ENCODE measurements at regions not wholly inside any gene's neighbourhood (a gene's known extent, or its start where the extent isn't known, plus 50 kb on each side); places are given as distances from the start of the nearest gene placed in this dataset.
A peak's percentile ranks its signal among the peaks of the same experiment; 100 is the strongest.

GRCh38 chr15:69789648-69790393 is 307.9 kb downstream of the TLE3 start:
- no peaks in the 10 kb centered on the region for H3K36me3 Mint-ChIP-seq
- TF ChIP-seq, protein P1, sequence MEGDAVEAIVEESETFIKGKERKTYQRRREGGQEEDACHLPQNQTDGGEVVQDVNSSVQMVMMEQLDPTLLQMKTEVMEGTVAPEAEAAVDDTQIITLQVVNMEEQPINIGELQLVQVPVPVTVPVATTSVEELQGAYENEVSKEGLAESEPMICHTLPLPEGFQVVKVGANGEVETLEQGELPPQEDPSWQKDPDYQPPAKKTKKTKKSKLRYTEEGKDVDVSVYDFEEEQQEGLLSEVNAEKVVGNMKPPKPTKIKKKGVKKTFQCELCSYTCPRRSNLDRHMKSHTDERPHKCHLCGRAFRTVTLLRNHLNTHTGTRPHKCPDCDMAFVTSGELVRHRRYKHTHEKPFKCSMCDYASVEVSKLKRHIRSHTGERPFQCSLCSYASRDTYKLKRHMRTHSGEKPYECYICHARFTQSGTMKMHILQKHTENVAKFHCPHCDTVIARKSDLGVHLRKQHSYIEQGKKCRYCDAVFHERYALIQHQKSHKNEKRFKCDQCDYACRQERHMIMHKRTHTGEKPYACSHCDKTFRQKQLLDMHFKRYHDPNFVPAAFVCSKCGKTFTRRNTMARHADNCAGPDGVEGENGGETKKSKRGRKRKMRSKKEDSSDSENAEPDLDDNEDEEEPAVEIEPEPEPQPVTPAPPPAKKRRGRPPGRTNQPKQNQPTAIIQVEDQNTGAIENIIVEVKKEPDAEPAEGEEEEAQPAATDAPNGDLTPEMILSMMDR (conservative IDR thresholded peaks at IDR 0.05) = no peak
- no peak overlapping the region for H3K4me3 Mint-ChIP-seq
- DNase-seq (ENCODE audit: extremely low spot score, unreplicated experiment) = no peak
- no peak overlapping the region for H3K27ac Mint-ChIP-seq
- H3K27me3 Mint-ChIP-seq = peaks cover 12% of the 10 kb centered on the region
- H3K4me1 Mint-ChIP-seq (ENCODE audit: unreplicated experiment) = peaks cover 3% of the 10 kb centered on the region
- H3K9me3 Mint-ChIP-seq = no peaks in the 10 kb centered on the region

GRCh38 chr15:69790632-69791031 is 307.1 kb downstream of the TLE3 start:
- no peak for DNase-seq (ENCODE audit: extremely low spot score, unreplicated experiment)
- no peak overlapping the region for H3K27ac Mint-ChIP-seq

GRCh38 chr15:69792823-69793222 is 304.9 kb downstream of the TLE3 start:
- no peak overlapping the region for H3K27ac Mint-ChIP-seq
- no peak for DNase-seq (ENCODE audit: extremely low spot score, unreplicated experiment)
- H3K27me3 Mint-ChIP-seq = peaks cover 6% of the 10 kb centered on the region
- H3K9me3 Mint-ChIP-seq = no peaks in the 10 kb centered on the region
- peaks cover 8% of the 10 kb centered on the region for H3K4me1 Mint-ChIP-seq (ENCODE audit: unreplicated experiment)
- TF ChIP-seq, protein P1 (conservative IDR thresholded peaks at IDR 0.05) = no peak
- no peak overlapping the region for H3K4me3 Mint-ChIP-seq
- H3K36me3 Mint-ChIP-seq = no peaks in the 10 kb centered on the region

More at GRCh38 chr15:69790632-69791031, 307.1 kb downstream of the TLE3 start:
- Mint-ChIP-seq H3K4me1 (ENCODE audit: unreplicated experiment) (peaks cover 8% of the 10 kb centered on the region), H3K4me3 (no peak overlapping the region), H3K9me3 (no peaks in the 10 kb centered on the region), H3K27me3 (peaks cover 12% of the 10 kb centered on the region), H3K36me3 (no peaks in the 10 kb centered on the region)
- TF ChIP-seq, protein P1 (conservative IDR thresholded peaks at IDR 0.05) = no peak

DNA sequence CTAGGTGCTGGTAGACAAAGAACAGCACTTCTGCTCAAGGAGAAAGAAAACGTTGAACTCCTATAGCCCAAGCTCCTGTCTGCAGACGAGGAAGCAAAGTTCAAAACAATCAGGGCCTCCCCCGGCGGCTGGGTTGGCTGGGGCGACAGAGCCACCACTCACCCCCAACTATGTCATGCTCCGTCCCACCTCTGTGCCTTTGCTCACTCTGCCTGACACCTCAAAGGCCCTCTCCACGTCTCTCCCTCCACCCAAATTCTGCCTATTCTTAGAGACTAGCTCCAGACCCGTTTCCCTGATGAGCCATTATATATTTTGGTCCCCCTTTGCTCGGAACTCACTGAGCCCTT is 304.3 kb downstream of the TLE3 start:
- no peak overlapping the region for H3K4me3 Mint-ChIP-seq
- TF ChIP-seq, protein P1 (conservative IDR thresholded peaks at IDR 0.05) = no peak
- DNase-seq (ENCODE audit: extremely low spot score, unreplicated experiment) = peak; percentile 49
- H3K36me3 Mint-ChIP-seq = no peaks in the 10 kb centered on the region
- no peak overlapping the region for H3K27ac Mint-ChIP-seq
- peaks cover 8% of the 10 kb centered on the region for H3K4me1 Mint-ChIP-seq (ENCODE audit: unreplicated experiment)
- H3K27me3 Mint-ChIP-seq = peaks cover 6% of the 10 kb centered on the region
- no peaks in the 10 kb centered on the region for H3K9me3 Mint-ChIP-seq

- DNase-seq (ENCODE audit: extremely low spot score, unreplicated experiment) = peak; percentile 27
- no peaks in the 10 kb centered on the region for H3K36me3 Mint-ChIP-seq
Observed at GRCh38 chr15:69793781-69794451, 303.8 kb downstream of the TLE3 start.

More at GRCh38 chr15:69793781-69794451, 303.8 kb downstream of the TLE3 start:
- Mint-ChIP-seq H3K4me1 (ENCODE audit: unreplicated experiment) (peaks cover 8% of the 10 kb centered on the region), H3K27me3 (peaks cover 6% of the 10 kb centered on the region), H3K27ac (no peak overlapping the region), H3K4me3 (no peak overlapping the region), H3K9me3 (no peaks in the 10 kb centered on the region)
- TF ChIP-seq, protein P1 (conservative IDR thresholded peaks at IDR 0.05) = no peak

Data from type B pancreatic cell (in vitro differentiated cells).